ENCODE measurements at regions not wholly inside any gene's neighbourhood (a gene's known extent, or its start where the extent isn't known, plus 50 kb on each side); places are given as distances from the start of the nearest gene placed in this dataset.

- TF ChIP-seq POLR2A (IDR thresholded peaks at IDR 0.05) (no peak), CTCF (IDR thresholded peaks at IDR 0.05) (no peak), POLR2AphosphoS5 (IDR thresholded peaks at IDR 0.05) (no peak), EP300 (IDR thresholded peaks at IDR 0.05; ENCODE audit: low read depth) (no peak)
Measured at GRCh38 chr6:111979633-111980032, 74.3 kb upstream of the CCN6 start.

Data from transverse colon (tissue), 4 donors.